Esophagus muscularis mucosa (tissue), 3 donors: ENCODE measurements at regions not wholly inside any gene's neighbourhood (a gene's known extent, or its start where the extent isn't known, plus 50 kb on each side); places are given as distances from the start of the nearest gene placed in this dataset.

Experiments
- POLR2A ChIP-seq: fragments of 450-650 bp; IDR thresholded peaks from one replicate; pipeline ENCODE4 v1.6.1; 2017; ENCODE audit warnings: antibody characterized with exemption, moderate library complexity, mild to moderate bottlenecking, low read depth
- TF ChIP-seq, protein P1 (sequence below), 3 experiments: fragments of 200-600 bp in 2 of 3; fragments of 450-650 bp in 1 of 3; sonication (generic) in 2 of 3; IDR thresholded peaks; one replicate each; pipeline ENCODE4 v1.5.1; 2017 to 2019; ENCODE audit warnings: antibody characterized with exemption in 3 of 3, mild to moderate bottlenecking in 2 of 3, moderate library complexity in 1 of 3

DNA sequence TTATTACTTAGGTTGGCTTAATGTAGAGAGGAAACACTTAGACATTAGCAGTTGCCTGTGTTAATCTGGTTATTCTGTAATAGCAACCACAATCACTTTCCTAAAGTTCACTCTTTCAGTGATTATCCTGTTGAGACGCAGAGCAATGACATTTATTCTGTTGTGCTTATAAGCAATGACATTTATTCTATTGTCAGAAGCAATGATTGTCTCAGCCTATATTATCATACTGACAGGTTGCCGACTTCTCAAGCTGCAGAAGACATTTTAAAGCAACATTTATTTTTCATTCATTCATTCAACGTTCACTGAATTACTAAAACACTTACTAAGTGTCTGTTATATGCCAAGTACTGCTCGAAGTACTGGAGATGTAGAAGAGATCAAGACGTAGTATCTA is 193.5 kb upstream of the SLITRK3 start:
- TF ChIP-seq POLR2A: no peak
- TF ChIP-seq, protein P1, sequence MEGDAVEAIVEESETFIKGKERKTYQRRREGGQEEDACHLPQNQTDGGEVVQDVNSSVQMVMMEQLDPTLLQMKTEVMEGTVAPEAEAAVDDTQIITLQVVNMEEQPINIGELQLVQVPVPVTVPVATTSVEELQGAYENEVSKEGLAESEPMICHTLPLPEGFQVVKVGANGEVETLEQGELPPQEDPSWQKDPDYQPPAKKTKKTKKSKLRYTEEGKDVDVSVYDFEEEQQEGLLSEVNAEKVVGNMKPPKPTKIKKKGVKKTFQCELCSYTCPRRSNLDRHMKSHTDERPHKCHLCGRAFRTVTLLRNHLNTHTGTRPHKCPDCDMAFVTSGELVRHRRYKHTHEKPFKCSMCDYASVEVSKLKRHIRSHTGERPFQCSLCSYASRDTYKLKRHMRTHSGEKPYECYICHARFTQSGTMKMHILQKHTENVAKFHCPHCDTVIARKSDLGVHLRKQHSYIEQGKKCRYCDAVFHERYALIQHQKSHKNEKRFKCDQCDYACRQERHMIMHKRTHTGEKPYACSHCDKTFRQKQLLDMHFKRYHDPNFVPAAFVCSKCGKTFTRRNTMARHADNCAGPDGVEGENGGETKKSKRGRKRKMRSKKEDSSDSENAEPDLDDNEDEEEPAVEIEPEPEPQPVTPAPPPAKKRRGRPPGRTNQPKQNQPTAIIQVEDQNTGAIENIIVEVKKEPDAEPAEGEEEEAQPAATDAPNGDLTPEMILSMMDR (IDR thresholded peaks at IDR 0.05): no peak
